Ammon's horn (tissue), 1 donor: ENCODE measurements at regions not wholly inside any gene's neighbourhood (a gene's known extent, or its start where the extent isn't known, plus 50 kb on each side); places are given as distances from the start of the nearest gene placed in this dataset.

ENCODE experiments used
- DNase-seq: peaks from one replicate; pipeline ENCODE4 v3.0.0-alpha.2; 2016; ENCODE audit warnings: low spot score

- DNase-seq = no peak
These were observed 419.6 kb downstream of the MED13L start for GRCh38 chr12:115857923-115858322.

DNA sequence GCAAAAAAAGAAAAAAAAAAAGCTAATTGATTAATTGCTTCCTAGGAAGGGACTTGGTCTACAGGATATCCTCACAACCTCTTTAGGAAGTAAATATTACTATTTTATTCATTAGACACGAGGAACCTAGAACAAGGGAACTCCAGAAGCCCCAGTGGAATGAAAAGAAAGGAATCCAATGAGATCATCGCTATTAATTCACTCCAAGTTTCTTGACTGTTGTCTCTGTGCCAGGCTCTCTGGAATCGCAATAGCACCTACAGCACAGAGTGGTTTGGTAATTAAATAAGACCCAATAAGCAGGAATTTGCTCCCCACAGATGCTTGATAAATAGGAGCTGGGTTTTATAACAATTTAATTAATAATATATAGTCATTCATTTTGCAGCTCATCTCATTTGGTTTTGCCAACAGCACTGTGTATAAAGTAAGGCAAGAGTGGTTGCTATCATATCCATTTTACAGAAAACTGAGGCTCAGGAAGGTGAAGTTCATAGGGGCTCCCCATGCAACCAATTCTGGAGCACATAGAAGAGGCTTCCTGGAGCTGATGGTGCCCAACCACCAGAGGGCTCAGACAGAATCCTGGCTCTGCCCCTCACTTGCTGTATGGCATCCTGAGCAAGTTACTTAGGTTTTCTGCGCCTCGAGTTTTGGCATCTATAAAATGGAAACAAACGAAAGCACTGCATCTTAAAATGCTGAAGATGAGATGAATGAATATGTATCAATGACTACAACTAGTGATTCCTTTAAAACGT lies 420.2 kb downstream of the MED13L start:
- DNase-seq = no peak

- no peak for DNase-seq
These were observed 425.4 kb downstream of the MED13L start for GRCh38 chr12:115852054-115852453.

- DNase-seq = no peak
These were observed 426.5 kb downstream of the MED13L start for GRCh38 chr12:115850957-115851356.

DNA sequence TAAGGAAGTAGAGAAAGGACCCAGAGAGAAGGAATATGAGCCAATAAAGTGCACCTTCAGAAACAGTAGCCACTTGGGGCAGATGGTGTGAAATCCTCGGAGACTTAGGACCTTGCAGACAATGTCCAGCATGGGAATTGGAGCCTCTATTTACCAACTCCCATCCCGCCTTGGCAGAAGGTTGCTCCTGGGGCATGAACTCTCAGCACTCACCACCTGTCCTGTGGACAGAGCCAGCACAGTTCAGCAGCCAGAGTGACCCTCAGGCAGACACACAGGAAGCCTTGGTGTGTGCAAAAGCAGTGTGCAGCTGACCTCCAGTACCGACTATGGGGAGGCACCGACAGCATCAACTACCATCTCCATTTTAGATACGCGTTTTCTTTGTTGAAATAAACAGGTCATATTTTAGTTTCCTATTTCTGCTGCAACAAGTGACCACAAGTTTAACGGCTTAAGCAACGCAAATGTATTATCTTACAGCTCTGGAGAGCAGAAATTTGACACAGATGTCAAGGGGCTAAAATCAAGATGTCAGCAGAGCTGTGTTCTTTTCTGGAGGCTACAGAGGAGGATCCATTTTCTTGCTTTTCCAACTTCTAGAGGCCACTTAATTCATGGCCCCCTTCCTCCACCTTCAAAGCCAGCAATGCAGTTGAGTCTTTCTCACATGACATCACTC lies 428.1 kb downstream of the MED13L start:
- DNase-seq = no peak

DNA sequence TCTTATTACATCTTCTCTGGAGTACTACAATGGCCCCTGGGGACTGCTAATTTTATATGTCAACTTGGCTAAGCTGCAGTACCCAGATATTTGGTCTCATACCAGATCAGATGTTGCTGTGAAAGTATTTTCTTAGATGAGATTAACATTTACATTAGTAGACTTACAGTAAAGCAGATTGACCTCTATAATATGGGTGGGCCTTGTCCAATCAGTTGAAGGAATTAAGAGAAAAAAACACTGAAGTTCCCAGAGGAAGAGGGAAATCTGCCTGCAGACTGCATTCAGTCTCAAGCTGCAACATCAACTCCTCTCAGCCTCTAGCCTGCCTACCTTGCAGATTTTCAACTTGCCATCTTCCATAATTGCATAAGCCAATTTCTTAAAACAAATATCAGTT lies 430.1 kb downstream of the MED13L start:
- DNase-seq = no peak

DNA sequence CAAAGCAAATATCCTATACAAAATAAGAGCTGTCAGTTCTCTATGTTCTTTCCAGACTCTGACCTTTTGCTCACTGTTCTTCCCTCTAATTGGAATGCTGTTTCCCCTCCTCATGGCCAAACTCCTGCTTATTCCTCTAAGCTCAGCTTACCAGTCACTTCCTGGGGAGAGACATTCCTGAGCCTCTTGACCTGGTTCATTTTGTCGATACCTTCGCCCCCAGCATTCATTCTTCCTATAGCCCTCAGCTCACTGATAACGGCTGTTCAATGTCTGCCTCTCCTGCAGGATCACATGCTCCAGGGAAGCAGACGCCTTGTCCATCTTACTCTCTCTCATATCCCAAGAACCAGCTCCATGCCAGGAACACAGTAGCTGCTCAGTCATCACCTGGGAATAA lies 431.0 kb downstream of the MED13L start:
- no peak for DNase-seq

- no peak for DNase-seq
These were observed 437.3 kb downstream of the MED13L start for GRCh38 chr12:115840159-115840558.

DNA sequence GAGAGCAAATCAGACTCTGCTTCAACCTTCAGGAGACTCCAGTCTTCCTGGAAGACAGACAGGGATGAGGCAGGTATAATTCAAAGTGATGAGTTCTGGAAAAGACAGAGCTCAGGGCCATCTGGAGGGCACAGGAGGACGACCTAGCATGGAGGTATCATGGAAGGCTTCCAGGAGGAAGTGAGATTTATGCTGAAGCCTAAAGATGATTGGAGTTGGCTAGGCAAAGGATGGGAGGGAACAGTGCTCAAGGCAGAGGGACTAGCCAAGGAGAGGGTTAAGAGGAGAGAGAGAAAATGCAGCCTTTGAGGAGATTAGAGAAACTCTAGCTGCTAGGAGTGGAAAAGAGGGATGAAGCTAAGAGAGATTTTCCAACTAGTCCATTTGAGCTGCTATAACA lies 438.5 kb downstream of the MED13L start:
- no peak for DNase-seq

GRCh38 chr12:115837220-115837619 lies 440.3 kb downstream of the MED13L start:
- no peak for DNase-seq

GRCh38 chr12:115835445-115835844 lies 442.0 kb downstream of the MED13L start:
- no peak for DNase-seq

DNA sequence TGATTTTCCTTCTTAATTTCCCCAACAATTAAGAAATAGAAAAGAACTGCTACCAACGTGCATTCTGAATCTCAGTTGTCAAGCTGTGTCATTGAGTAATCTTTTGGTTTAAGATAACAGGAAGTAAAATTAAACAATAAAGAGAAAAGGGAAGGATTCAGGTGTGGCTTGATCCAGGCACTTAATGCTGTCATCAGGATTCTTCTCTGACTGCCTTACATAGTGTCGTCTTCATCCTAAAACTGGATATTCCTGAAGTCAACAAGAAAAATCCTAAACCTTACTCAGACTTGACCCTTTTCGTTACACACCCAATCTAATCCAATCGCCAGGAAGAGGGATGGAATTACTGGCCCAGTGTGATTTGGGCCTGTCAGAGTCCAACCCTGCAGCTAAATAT lies 443.8 kb downstream of the MED13L start:
- no peak for DNase-seq

DNA sequence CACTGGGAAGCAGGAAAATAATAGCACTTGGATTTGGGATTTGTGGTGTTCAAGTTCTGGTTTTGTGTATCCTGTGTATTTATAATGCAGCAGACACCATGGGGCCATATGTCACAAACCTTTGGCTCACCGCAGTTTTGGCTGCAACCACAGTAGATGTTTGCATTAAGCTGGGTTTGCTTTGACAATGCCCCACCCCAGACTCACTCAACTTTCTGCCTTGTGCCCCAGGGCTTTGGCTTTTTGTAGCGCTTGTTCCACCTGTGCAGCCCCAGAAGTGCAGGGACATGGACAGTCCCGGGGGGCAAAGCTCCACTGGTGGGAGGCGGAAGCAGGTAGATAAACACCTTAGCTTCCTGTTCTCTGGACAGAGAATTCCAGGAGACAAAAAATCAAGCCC lies 446.9 kb downstream of the MED13L start:
- DNase-seq = no peak

DNA sequence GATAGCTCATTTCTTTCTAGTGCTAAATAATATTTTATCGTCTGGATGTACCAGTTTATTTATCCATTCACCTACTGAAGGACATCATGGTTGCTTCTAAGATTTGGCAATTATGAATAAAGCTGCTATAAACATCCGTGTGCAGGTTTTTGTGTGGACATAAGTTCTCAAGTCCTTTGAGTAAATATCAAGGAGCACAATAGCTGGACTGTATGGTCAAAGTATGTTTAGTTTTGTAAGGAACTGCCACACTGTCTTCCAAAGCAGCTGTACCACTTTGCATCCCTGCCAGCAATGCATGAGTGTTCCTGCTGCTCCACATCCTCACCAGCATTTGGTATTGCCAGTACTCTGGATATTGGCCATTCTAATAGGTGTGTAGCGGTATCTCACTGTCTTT lies 447.4 kb downstream of the MED13L start:
- DNase-seq = no peak

GRCh38 chr12:115828168-115828567 lies 449.3 kb downstream of the MED13L start:
- no peak for DNase-seq

DNA sequence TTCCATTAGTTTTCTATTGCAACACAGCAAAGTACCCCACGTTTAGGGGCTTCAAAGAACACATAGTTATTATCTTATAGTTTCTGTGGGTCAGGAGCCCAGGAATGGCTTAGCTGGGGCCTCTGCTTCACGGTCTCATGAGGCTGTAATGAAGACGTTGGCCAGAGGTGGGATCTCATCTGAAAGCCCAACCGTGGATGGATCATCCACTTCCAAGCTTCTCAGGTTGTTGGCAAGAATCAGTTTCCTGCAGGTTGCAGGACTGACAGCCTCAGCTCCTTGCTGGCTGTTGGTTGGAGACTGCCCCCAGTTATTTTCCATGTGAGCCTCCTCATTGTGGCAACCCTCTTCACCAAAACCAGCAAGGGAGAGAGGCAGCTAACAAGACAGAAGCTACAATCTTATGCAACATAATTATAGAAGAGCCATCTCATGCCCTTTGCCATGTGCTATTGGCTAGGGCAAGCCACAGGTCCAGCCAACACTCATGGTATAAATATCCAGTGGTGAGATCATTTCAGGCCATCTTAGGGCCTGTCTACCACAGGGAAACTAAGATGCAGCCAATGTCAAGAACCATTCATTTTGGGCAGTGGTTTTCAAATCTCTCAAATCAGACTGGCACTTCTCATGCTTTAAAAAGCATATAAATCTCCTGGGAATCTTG lies 452.4 kb downstream of the MED13L start:
- no peak for DNase-seq

GRCh38 chr12:115823635-115824034 lies 453.9 kb downstream of the MED13L start:
- DNase-seq = no peak

- DNase-seq = no peak
These were observed 456.8 kb downstream of the MED13L start for GRCh38 chr12:115820656-115821055.

GRCh38 chr12:115818973-115819372 lies 458.5 kb downstream of the MED13L start:
- no peak for DNase-seq

GRCh38 chr12:115817389-115817788 lies 460.1 kb downstream of the MED13L start:
- DNase-seq = no peak

DNA sequence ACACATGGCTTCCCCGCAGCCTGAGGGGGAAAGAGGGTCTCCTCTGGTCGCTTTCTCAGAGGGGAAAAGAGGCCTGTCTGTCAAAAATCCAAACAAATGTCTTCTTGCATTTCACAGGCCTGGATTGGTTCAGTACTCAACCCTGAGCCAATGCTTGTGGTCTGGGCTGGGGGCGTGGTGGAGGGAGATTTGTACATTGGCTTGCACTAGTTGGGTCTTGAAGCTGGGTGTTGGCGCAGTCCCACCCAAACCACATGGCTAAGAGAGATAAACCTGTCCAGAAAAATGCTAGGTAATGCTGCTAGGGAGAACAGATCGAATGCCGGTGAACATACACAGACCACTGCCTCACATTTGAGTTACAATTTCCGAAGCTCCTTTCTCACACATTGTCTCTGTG lies 461.6 kb downstream of the MED13L start:
- DNase-seq = no peak

GRCh38 chr12:115813256-115813655 lies 464.2 kb downstream of the MED13L start:
- DNase-seq = no peak

GRCh38 chr12:115811929-115812328 lies 465.6 kb downstream of the MED13L start:
- DNase-seq = no peak
